Right lobe of liver (tissue), 6 donors: ENCODE measurements at regions not wholly inside any gene's neighbourhood (a gene's known extent, or its start where the extent isn't known, plus 50 kb on each side); places are given as distances from the start of the nearest gene placed in this dataset.
A peak's percentile ranks its signal among the peaks of the same experiment; 100 is the strongest.

Source experiments
- ATAC-seq, 4 donors: fragments of 200-7000 bp; cut with Tn5 transposase; one replicate each; pipeline ENCODE4 v1.9.1; 2020; ENCODE audit warnings: mild to moderate bottlenecking in 4 of 4, moderate library complexity in 4 of 4
- DNase-seq, 3 donors: peaks; one replicate each; pipeline ENCODE4 v3.0.0-alpha.2; 2020
- H3K27ac ChIP-seq, 3 donors: fragments of 200-600 bp; one replicate each; pipeline ENCODE4 v1.8.0; 2022
- H3K27me3 ChIP-seq, 2 donors: fragments of 200-600 bp; one replicate each; pipeline ENCODE4 v1.8.0; 2022
- H3K36me3 ChIP-seq, 4 donors: fragments of 200-600 bp; sonication (generic) in 1 of 4; one replicate each; pipeline versions ENCODE4 v1.5.1 to v1.8.0; 2017 to 2022; ENCODE audit warnings: control low read depth in 1 of 4
- H3K4me1 ChIP-seq, 4 donors: fragments of 200-600 bp; sonication (generic) in 1 of 4; one replicate each; pipeline versions ENCODE4 v1.5.1 to v1.8.0; 2017 to 2022; ENCODE audit warnings: control low read depth in 1 of 4
- H3K4me3 ChIP-seq, 3 donors: fragments of 200-600 bp; one replicate each; pipeline ENCODE4 v1.8.0; 2022
- H3K9me3 ChIP-seq, 4 donors: fragments of 200-600 bp; sonication (generic) in 1 of 4; one replicate each; pipeline versions ENCODE4 v1.5.1 to v1.8.0; 2017 to 2022; ENCODE audit warnings: control low read depth in 1 of 4
- POLR2A ChIP-seq: fragments of 450-650 bp; IDR thresholded peaks from one replicate; pipeline ENCODE4 v1.6.1; 2017; ENCODE audit warnings: antibody characterized with exemption, mild to moderate bottlenecking
- WGBS: methylation state at CpG from one replicate; pipeline ENCODE4 v1.1.6; 2018; ENCODE audit warnings: low coverage, low lambda C conversion rate; ENCODE audit not compliant: insufficient coverage; ENCODE audit errors: missing lambda C conversion rate; 5-methylcytosine and 5-hydroxymethylcytosine counted together
- intact Hi-C, 2 donors: fragments of 100-400 bp; cut with DNase I; formaldehyde crosslinking; loops; one replicate each; pipeline versions ENCODE4 v1.11.2 to v1.14.1; 2022
- TF ChIP-seq, protein P1 (sequence below), 4 donors: fragments of 200-600 bp in 3 of 4; fragments of 450-650 bp in 1 of 4; IDR thresholded peaks; one replicate each; pipeline versions ENCODE4 v1.5.1 to v1.8.0; 2016 to 2022; ENCODE audit warnings: antibody characterized with exemption in 4 of 4, mild to moderate bottlenecking in 2 of 4
- donor health status: DM: no; HTN: yes; CAD: no.
- donor health status: DM: no; HTN: no; CAD: no.
- donor health status: DM: no; HTN: no; CAD: no.
- donor health status: DM: no; HTN: yes; CAD: no.
- donor health status: DM: no; HTN: yes; CAD: no.

GRCh38 chr9:89743216-89743572 lies 138.4 kb downstream of the GADD45G start:
- DNase-seq, result no peak
- no peaks in the 10 kb centered on the region for H3K27me3 ChIP-seq
- no peak overlapping the region for H3K4me3 ChIP-seq
- H3K4me1 ChIP-seq, result peaks cover 0 to 7% (median 5%) of the 10 kb centered on the region in 4 donors
- no peaks in the 10 kb centered on the region for H3K36me3 ChIP-seq
- intact Hi-C loops, result no loop called here
- peak in 1 of 4 donors; percentile 5 for ATAC-seq
- H3K27ac ChIP-seq, result no peak overlapping the region
- no peak for TF ChIP-seq POLR2A
- TF ChIP-seq, protein P1, sequence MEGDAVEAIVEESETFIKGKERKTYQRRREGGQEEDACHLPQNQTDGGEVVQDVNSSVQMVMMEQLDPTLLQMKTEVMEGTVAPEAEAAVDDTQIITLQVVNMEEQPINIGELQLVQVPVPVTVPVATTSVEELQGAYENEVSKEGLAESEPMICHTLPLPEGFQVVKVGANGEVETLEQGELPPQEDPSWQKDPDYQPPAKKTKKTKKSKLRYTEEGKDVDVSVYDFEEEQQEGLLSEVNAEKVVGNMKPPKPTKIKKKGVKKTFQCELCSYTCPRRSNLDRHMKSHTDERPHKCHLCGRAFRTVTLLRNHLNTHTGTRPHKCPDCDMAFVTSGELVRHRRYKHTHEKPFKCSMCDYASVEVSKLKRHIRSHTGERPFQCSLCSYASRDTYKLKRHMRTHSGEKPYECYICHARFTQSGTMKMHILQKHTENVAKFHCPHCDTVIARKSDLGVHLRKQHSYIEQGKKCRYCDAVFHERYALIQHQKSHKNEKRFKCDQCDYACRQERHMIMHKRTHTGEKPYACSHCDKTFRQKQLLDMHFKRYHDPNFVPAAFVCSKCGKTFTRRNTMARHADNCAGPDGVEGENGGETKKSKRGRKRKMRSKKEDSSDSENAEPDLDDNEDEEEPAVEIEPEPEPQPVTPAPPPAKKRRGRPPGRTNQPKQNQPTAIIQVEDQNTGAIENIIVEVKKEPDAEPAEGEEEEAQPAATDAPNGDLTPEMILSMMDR (IDR thresholded peaks at IDR 0.05), result no peak
- no peaks in the 10 kb centered on the region for H3K9me3 ChIP-seq
- 33% methylated on average over 1 of the region's 5 CpGs for WGBS

GRCh38 chr9:89743573-89744254 lies 138.9 kb downstream of the GADD45G start:
- whole genome bisulfite sequencing, result 44% methylated on average over 5 of the region's 8 CpGs
- intact Hi-C loops, result no loop called here
- Histone ChIP-seq H3K27me3 (no peaks in the 10 kb centered on the region), H3K36me3 (no peaks in the 10 kb centered on the region), H3K4me1 (peaks cover 0 to 2% (median under 1%) of the 10 kb centered on the region in 4 donors), H3K9me3 (no peaks in the 10 kb centered on the region), H3K27ac (no peak overlapping the region), H3K4me3 (no peak overlapping the region)
- no peak for TF ChIP-seq POLR2A
- TF ChIP-seq, protein P1 (IDR thresholded peaks at IDR 0.05), result no peak
- no peak for DNase-seq
- peak; percentile 10 to 43 (median 15) for ATAC-seq

DNA sequence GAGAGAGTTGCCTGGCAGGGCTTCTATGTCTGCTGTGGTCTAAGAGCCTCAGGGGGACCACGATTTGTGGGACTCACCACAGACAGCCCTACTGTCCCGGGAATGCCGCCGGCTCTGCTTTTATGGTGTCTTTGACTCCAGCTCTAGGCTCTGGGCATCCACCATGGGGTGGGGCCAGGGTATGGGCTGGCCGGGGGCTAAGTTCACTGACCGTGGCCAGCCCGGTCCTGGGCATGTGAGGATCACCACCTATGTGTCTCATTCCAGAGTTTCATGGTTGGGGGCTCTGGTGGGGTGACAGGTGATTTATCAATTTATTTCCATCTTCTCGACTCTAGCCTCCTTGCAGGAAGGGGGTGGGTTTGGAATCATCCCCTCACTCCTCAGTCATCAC lies 139.4 kb downstream of the GADD45G start:
- DNase-seq (no peak), ATAC-seq (no peak)
- H3K4me1 ChIP-seq, result no peaks in the 10 kb centered on the region
- no peak overlapping the region for H3K4me3 ChIP-seq
- no peak overlapping the region for H3K27ac ChIP-seq
- TF ChIP-seq, protein P1 (IDR thresholded peaks at IDR 0.05), result no peak
- no peak for TF ChIP-seq POLR2A
- no peaks in the 10 kb centered on the region for H3K9me3 ChIP-seq
- H3K27me3 ChIP-seq, result no peaks in the 10 kb centered on the region
- H3K36me3 ChIP-seq, result no peaks in the 10 kb centered on the region
- whole genome bisulfite sequencing, result 100% methylated on average over 1 of the region's 8 CpGs
- intact Hi-C loops, result no loop called here

DNA sequence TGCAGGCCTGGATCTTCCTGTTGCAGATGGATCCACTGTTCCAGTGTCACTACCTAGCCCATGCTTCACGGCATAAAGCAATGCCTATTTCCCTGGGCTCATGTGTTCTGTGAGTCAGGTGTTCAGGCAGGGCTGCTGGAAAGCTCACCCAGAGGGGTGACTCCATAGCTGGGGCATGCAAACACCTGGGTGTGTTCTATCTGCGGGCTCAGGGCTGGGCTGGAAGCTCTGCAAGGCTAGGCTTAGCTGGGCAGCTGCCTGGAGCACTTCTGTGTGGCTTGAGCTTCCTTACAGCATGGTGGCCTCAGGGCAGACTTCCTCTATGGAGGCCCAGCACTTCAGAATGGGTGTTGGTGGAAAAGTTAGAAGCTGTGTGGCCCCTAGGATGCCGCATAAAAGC lies 139.9 kb downstream of the GADD45G start:
- H3K27me3 ChIP-seq, result no peaks in the 10 kb centered on the region
- ATAC-seq (no peak), DNase-seq (no peak)
- H3K36me3 ChIP-seq, result no peaks in the 10 kb centered on the region
- TF ChIP-seq, protein P1 (IDR thresholded peaks at IDR 0.05), result no peak
- no peak for TF ChIP-seq POLR2A
- H3K4me3 ChIP-seq, result no peak overlapping the region
- WGBS, result no CpG with 5 or more reads among the region's 3 CpGs
- no peaks in the 10 kb centered on the region for H3K9me3 ChIP-seq
- intact Hi-C loops, result no loop called here
- no peak overlapping the region for H3K27ac ChIP-seq
- no peaks in the 10 kb centered on the region for H3K4me1 ChIP-seq
